Mesenchymal stem cell (in vitro differentiated cells and primary cell): ENCODE measurements at regions not wholly inside any gene's neighbourhood (a gene's known extent, or its start where the extent isn't known, plus 50 kb on each side); places are given as distances from the start of the nearest gene placed in this dataset.
"Not testable (repeated sequence)": the region's sequence is repeated elsewhere in the genome, so short reads cannot be mapped to it uniquely, and the experiment has no call there.

Experiments used
- DNase-seq: peaks from one replicate; pipeline ENCODE4 v3.0.0-alpha.2; 2013
- H2AFZ ChIP-seq: one replicate; pipeline ENCODE4 v1.6.1; 2013; ENCODE audit warnings: low read depth, mild to moderate bottlenecking, control low read depth, inconsistent platforms, low read length, moderate library complexity
- H2AK5ac ChIP-seq: 2 replicates; pipeline ENCODE4 v1.6.1; 2013; ENCODE audit warnings: low read length, moderate library complexity, mild to moderate bottlenecking, inconsistent platforms; ENCODE audit not compliant: severe bottlenecking
- H2BK120ac ChIP-seq: one replicate; pipeline ENCODE4 v1.6.1; 2013; ENCODE audit warnings: low read depth, mild to moderate bottlenecking, inconsistent platforms, low read length, moderate library complexity
- H2BK12ac ChIP-seq, 2 experiments: one replicate each; pipeline ENCODE4 v1.6.1; 2013; ENCODE audit warnings: inconsistent platforms in 2 of 2, low read length in 2 of 2, mild to moderate bottlenecking in 2 of 2, moderate library complexity in 2 of 2, control low read depth in 1 of 2
- H2BK15ac ChIP-seq: one replicate; pipeline ENCODE4 v1.6.1; 2013; ENCODE audit warnings: mild to moderate bottlenecking, low read depth, inconsistent platforms; ENCODE audit not compliant: poor library complexity, severe bottlenecking
- H2BK5ac ChIP-seq: 2 replicates; pipeline ENCODE4 v1.6.1; 2013; ENCODE audit warnings: low read depth, mild to moderate bottlenecking, low read length, control low read depth, inconsistent platforms; ENCODE audit not compliant: poor library complexity, severe bottlenecking
- H3K14ac ChIP-seq, 2 experiments: one replicate each; pipeline ENCODE4 v1.6.1; 2013; ENCODE audit warnings: inconsistent platforms in 2 of 2, low read length in 2 of 2, control low read depth in 1 of 2, mild to moderate bottlenecking in 1 of 2, moderate library complexity in 1 of 2
- H3K18ac ChIP-seq, 2 experiments: one replicate each; pipeline ENCODE4 v1.6.1; 2013; ENCODE audit warnings: inconsistent platforms in 2 of 2, low read length in 2 of 2, control low read depth in 1 of 2, low read depth in 1 of 2, mild to moderate bottlenecking in 1 of 2
- H3K23ac ChIP-seq, 2 experiments: one replicate each; pipeline ENCODE4 v1.6.1; 2013; ENCODE audit warnings: inconsistent platforms in 2 of 2, low read length in 2 of 2, mild to moderate bottlenecking in 2 of 2, moderate library complexity in 2 of 2, control low read depth in 1 of 2
- H3K27ac ChIP-seq: 2 replicates; pipeline ENCODE4 v1.5.1; 2013; ENCODE audit warnings: mild to moderate bottlenecking, moderate library complexity, low read length, control low read depth, inconsistent platforms; ENCODE audit not compliant: poor library complexity, severe bottlenecking
- H3K27me3 ChIP-seq, 2 experiments: 2 replicates each; pipeline versions ENCODE4 v1.6.1 to v1.7.0; 2013; ENCODE audit warnings: low read length in 2 of 2, mild to moderate bottlenecking in 2 of 2, moderate library complexity in 2 of 2, control low read depth in 1 of 2, inconsistent platforms in 1 of 2; ENCODE audit not compliant: control insufficient read depth in 1 of 2, insufficient read depth in 1 of 2
- H3K36me3 ChIP-seq, 2 experiments: 2 replicates each; pipeline versions ENCODE4 v1.6.1 to v1.7.0; 2013; ENCODE audit warnings: low read length in 2 of 2, control low read depth in 1 of 2, inconsistent platforms in 1 of 2, low read depth in 1 of 2, mild to moderate bottlenecking in 1 of 2; ENCODE audit not compliant: insufficient read depth in 2 of 2, control insufficient read depth in 1 of 2
- H3K4ac ChIP-seq, 2 experiments: one replicate each; pipeline ENCODE4 v1.6.1; 2013; ENCODE audit warnings: inconsistent platforms in 2 of 2, low read length in 2 of 2, mild to moderate bottlenecking in 2 of 2, moderate library complexity in 2 of 2, control low read depth in 1 of 2, low read depth in 1 of 2
- H3K4me1 ChIP-seq: 2 replicates; pipeline ENCODE4 v1.6.1; 2013; ENCODE audit warnings: low read depth, low read length, control low read depth; ENCODE audit not compliant: control insufficient read depth, insufficient read depth
- H3K4me2 ChIP-seq: 2 replicates; pipeline ENCODE4 v1.6.1; 2013; ENCODE audit warnings: low read length, mild to moderate bottlenecking, inconsistent platforms; ENCODE audit not compliant: poor library complexity, severe bottlenecking
- H3K4me3 ChIP-seq, 2 experiments: 2 replicates each; pipeline versions ENCODE4 v1.5.1 to v1.7.0; 2013; ENCODE audit warnings: low read length in 2 of 2, mild to moderate bottlenecking in 2 of 2, control low read depth in 1 of 2, low read depth in 1 of 2; ENCODE audit not compliant: insufficient read depth in 1 of 2
- H3K79me1 ChIP-seq: replicated peaks from 2 replicates; pipeline ENCODE4 v1.6.1; 2013; ENCODE audit warnings: mild to moderate bottlenecking, control low read depth, low read length, inconsistent platforms; ENCODE audit not compliant: poor library complexity, severe bottlenecking
- H3K9ac ChIP-seq: 2 replicates; pipeline ENCODE4 v1.7.0; 2013; ENCODE audit warnings: mild to moderate bottlenecking, low read length, moderate library complexity
- H3K9me3 ChIP-seq: 2 replicates; pipeline ENCODE4 v1.7.0; 2013; ENCODE audit warnings: mild to moderate bottlenecking, low read length; ENCODE audit not compliant: control insufficient read depth
- H4K8ac ChIP-seq: one replicate; pipeline ENCODE4 v1.6.1; 2013; ENCODE audit warnings: inconsistent platforms, mild to moderate bottlenecking, low read length, moderate library complexity
- H4K91ac ChIP-seq: one replicate; pipeline ENCODE4 v1.6.1; 2013; ENCODE audit warnings: mild to moderate bottlenecking, low read length, inconsistent platforms
- WGBS: methylation state at CpG from one replicate; pipeline ENCODE4 v1.1.7; 2013; ENCODE audit warnings: mixed read lengths; 5-methylcytosine and 5-hydroxymethylcytosine counted together

DNA sequence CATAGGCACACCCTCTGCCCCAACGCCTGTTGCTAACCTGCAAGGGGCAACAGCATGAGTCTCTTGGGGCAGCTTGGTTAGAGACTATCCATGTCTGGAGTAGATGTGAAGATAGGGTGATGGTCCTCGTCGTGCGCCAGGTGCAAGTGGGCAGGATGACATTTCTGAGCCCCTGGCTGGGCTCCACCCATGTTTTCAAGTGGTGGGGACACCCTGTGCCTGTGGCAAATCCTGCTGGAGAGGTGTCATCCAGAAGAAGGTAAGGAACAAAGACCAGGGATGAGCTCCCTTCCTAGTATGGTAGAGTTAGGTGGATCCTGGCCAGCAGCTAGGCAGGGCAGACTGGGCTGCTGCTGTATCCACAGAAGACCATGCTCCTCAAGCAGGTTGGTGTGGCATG is 152.6 kb downstream of the ABHD5 start:
- no peak overlapping the region for H3K18ac ChIP-seq
- no peak for DNase-seq
- H3K14ac ChIP-seq = peak overlapping the region in 1 of 2 experiments; percentile 2
- peaks cover 37% of the 10 kb centered on the region for H3K9me3 ChIP-seq
- H2BK12ac ChIP-seq = no peak overlapping the region
- no peak overlapping the region for H2AFZ ChIP-seq
- H3K23ac ChIP-seq = no peak overlapping the region
- no peak overlapping the region for H3K4me3 ChIP-seq
- H3K36me3 ChIP-seq = no peaks in the 10 kb centered on the region
- WGBS = 88% methylated on average over 4 of the region's 4 CpGs
- H3K79me1 ChIP-seq = no peaks in the 10 kb centered on the region
- no peak overlapping the region for H3K9ac ChIP-seq
- H3K4me1 ChIP-seq = no peaks in the 10 kb centered on the region
- H2BK120ac ChIP-seq = no peak overlapping the region
- no peak overlapping the region for H3K27ac ChIP-seq
- H4K8ac ChIP-seq = no peak overlapping the region
- no peak overlapping the region for H4K91ac ChIP-seq
- no peak overlapping the region for H3K4me2 ChIP-seq
- no peak overlapping the region for H2BK15ac ChIP-seq
- no peak overlapping the region for H3K4ac ChIP-seq
- H3K27me3 ChIP-seq = no peaks in the 10 kb centered on the region
- H2AK5ac ChIP-seq = no peak overlapping the region
- H2BK5ac ChIP-seq = no peak overlapping the region

DNA sequence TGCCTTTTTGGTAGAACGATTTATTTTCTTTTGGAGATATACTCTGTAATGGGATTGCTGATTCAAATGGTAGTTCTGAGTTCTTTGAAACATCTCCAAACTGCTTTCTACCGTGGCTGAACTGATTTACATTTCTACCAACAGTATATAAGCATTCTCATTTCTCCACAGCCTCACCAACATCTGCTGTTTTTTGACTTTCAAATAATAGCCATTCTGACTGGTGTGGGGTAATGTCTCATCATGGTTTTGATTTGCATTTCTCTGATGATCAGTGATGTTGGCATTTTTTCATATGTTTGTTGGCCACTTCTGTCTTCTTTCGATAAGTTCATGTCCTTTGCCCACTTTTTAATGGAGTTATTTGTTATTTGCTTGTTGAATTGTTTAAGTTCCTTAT is 154.0 kb downstream of the ABHD5 start:
- Histone ChIP-seq H3K4ac (no peak overlapping the region), H4K8ac (no peak overlapping the region), H2AK5ac (no peak overlapping the region), H4K91ac (no peak overlapping the region), H2BK5ac (no peak overlapping the region), H3K9ac (no peak overlapping the region), H3K27me3 (no peaks in the 10 kb centered on the region), H3K14ac (no peak overlapping the region), H3K79me1 (no peaks in the 10 kb centered on the region), H2BK15ac (no peak overlapping the region), H3K9me3 (peaks cover 28% of the 10 kb centered on the region), H2BK120ac (no peak overlapping the region), H3K4me3 (no peak overlapping the region), H3K18ac (no peak overlapping the region), H3K4me2 (no peak overlapping the region), H2AFZ (no peak overlapping the region), H3K4me1 (no peaks in the 10 kb centered on the region), H3K27ac (no peak overlapping the region), H2BK12ac (no peak overlapping the region), H3K23ac (no peak overlapping the region), H3K36me3 (no peaks in the 10 kb centered on the region)
- DNase-seq = no peak
- WGBS = 92% methylated on average over 2 of the region's 3 CpGs

DNA sequence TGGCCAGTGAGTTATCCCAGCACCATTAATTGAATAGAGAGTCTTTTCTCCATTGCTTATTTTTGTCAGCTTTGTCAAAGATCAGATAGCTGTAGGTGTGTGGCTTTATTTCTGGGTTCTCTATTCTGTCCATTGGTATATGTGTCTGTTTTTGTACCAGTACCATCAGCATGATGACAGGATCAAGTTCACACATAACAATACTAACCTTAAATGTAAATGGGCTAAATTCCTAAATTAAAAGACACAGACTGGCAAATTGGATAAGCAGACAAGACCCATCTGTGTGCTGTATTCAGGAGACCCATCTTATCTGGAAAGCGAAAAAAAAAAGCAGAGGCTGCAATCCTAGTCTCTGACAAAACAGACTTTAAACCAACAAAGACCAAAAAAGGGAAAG is 154.8 kb downstream of the ABHD5 start:
- H2BK15ac ChIP-seq, H3K27me3 ChIP-seq, H3K79me1 ChIP-seq, H2AFZ ChIP-seq, H2AK5ac ChIP-seq, H3K18ac ChIP-seq, H3K27ac ChIP-seq, H2BK5ac ChIP-seq, DNase-seq, H3K4me2 ChIP-seq, H3K14ac ChIP-seq, H4K8ac ChIP-seq, H3K23ac ChIP-seq, H3K4ac ChIP-seq, H2BK120ac ChIP-seq, H3K4me3 ChIP-seq, H3K9ac ChIP-seq, H3K36me3 ChIP-seq, H4K91ac ChIP-seq, H3K4me1 ChIP-seq, H2BK12ac ChIP-seq: not testable (repeated sequence)
- peaks cover 28% of the 10 kb centered on the region for H3K9me3 ChIP-seq
- no CpG with 5 or more reads among the region's 1 CpG for WGBS

DNA sequence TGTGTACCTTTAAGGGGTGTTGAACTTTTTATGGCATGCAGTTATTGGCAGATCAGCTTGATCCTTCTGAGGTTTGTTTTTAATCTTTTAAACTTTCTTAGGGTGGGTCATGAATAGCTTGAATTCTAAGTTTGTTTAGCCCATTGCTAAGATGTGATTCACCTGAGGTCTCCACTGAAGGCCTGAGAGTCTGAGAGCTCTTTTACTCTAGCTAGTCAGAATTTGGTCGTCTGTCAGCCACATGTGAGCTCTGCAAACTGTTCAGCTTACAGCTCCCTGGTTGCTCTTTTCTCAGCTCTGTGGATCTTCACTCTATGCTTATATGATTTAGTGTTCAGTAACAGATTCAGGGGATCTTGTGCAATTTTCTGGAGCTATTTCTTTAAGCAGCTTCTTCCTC is 161.3 kb downstream of the ABHD5 start:
- Histone ChIP-seq H3K14ac (no peak overlapping the region), H3K36me3 (no peaks in the 10 kb centered on the region), H3K9ac (peak overlapping the region; percentile 6), H2BK15ac (no peak overlapping the region), H3K23ac (no peak overlapping the region), H3K4me3 (no peak overlapping the region), H2BK12ac (no peak overlapping the region), H4K91ac (no peak overlapping the region), H3K27me3 (no peaks in the 10 kb centered on the region), H3K79me1 (no peaks in the 10 kb centered on the region), H3K18ac (no peak overlapping the region), H2BK5ac (no peak overlapping the region), H4K8ac (no peak overlapping the region), H3K4me1 (peaks cover 4% of the 10 kb centered on the region), H3K9me3 (peaks cover 12% of the 10 kb centered on the region), H2AK5ac (no peak overlapping the region), H3K27ac (peak overlapping the region; percentile 28), H3K4ac (no peak overlapping the region), H2BK120ac (no peak overlapping the region), H3K4me2 (no peak overlapping the region), H2AFZ (no peak overlapping the region)
- no peak for DNase-seq
- no CpG with 5 or more reads among the region's 1 CpG for WGBS
